HCT116 (cell line): ENCODE measurements at regions not wholly inside any gene's neighbourhood (a gene's known extent, or its start where the extent isn't known, plus 50 kb on each side); places are given as distances from the start of the nearest gene placed in this dataset.

Source experiments
- ATAC-seq: fragments of 200-7000 bp; cut with Tn5 transposase; 2 replicates; pipeline ENCODE4 v1.9.1; 2020; ENCODE audit warnings: mild to moderate bottlenecking, moderate library complexity
- BruUV-seq: library from RNA; stranded (reverse); fragments of 400-500 nt; replicated peaks from 2 replicates; lab custom pipeline; 2021; lab: Mats Ljungman, UMichigan
- CTCF ChIA-PET: fragments of 300-600 bp; sonication (Branson Sonifier 250); formaldehyde crosslinking; loops from one replicate; lab custom pipeline; 2021; ENCODE audit warnings: antibody characterized with exemption; lab: Charles Lee
- POLR2A ChIA-PET: fragments of 300-600, 350-600 bp; sonication (Branson Sonifier 250); formaldehyde crosslinking; loops from one replicate; lab custom pipeline; 2021; ENCODE audit warnings: antibody characterized with exemption; lab: Charles Lee
- RAD21 ChIA-PET, 2 experiments: fragments of 300-600 bp; sonication (Branson Sonifier 250); formaldehyde crosslinking; loops; one replicate each; lab custom pipeline; 2023; ENCODE audit warnings: low total read pairs in 2 of 2; ENCODE audit not compliant: uncharacterized antibody in 2 of 2, unreplicated experiment in 2 of 2, low non-redundant PET in 1 of 2; lab: Charles Lee
- DNase-seq: peaks from one replicate; pipeline ENCODE4 v3.0.0-alpha.2; 2010; ENCODE audit warnings: low read depth, low spot score
- H2AFZ ChIP-seq: fragments of 200-600 bp; shearing (Covaris generic), sonication (generic); 2 replicates; pipeline ENCODE4 v1.6.1; 2017; ENCODE audit warnings: low read depth, mixed run types, mixed read lengths, antibody characterized with exemption, low read length; ENCODE audit not compliant: poor library complexity, severe bottlenecking
- H3K27ac ChIP-seq: 2 replicates; pipeline ENCODE4 v1.5.1; 2012; ENCODE audit warnings: low read depth, low read length
- H3K27me3 ChIP-seq: fragments of 200-600 bp; sonication (generic); 2 replicates; pipeline ENCODE4 v1.6.1; 2016; ENCODE audit warnings: mixed run types, low read length, mixed read lengths; ENCODE audit not compliant: insufficient read depth
- H3K36me3 ChIP-seq, 2 experiments: fragments of 200-500 bp in 1 of 2; fragments of 200-600 bp in 1 of 2; sonication (Bioruptor generic) in 1 of 2; sonication (generic) in 1 of 2; 2 replicates each; pipeline versions ENCODE4 v1.5.1 to v1.6.1; 2014 to 2016; ENCODE audit warnings: low read length in 2 of 2, inconsistent platforms in 1 of 2, mixed read lengths in 1 of 2, mixed run types in 1 of 2; ENCODE audit not compliant: insufficient read depth in 2 of 2, control insufficient read depth in 1 of 2
- H3K4me1 ChIP-seq, 2 experiments: fragments of 200-600 bp in 1 of 2; sonication (generic) in 1 of 2; 2 replicates each; pipeline versions ENCODE4 v1.5.1 to v1.6.1; 2012 to 2017; ENCODE audit warnings: low read length in 2 of 2, inconsistent platforms in 1 of 2, mild to moderate bottlenecking in 1 of 2, mixed read lengths in 1 of 2, mixed run types in 1 of 2, moderate library complexity in 1 of 2; ENCODE audit not compliant: insufficient read depth in 2 of 2, control insufficient read depth in 1 of 2
- H3K4me2 ChIP-seq: fragments of 200-600 bp; sonication (generic); 2 replicates; pipeline ENCODE4 v1.6.1; 2017; ENCODE audit warnings: mixed run types, low read length, mixed read lengths
- H3K4me3 ChIP-seq, 2 experiments: fragments of 200-600 bp in 1 of 2; sonication (generic) in 1 of 2; replicated peaks in 1 of 2; 2 replicates each; pipeline ENCODE4 v1.5.1; 2011 to 2016; ENCODE audit warnings: low read length in 2 of 2, control low read depth in 1 of 2, low read depth in 1 of 2, mild to moderate bottlenecking in 1 of 2, mixed read lengths in 1 of 2, mixed run types in 1 of 2
- H3K79me2 ChIP-seq: fragments of 200-600 bp; sonication (generic); 2 replicates; pipeline ENCODE4 v1.6.1; 2017; ENCODE audit warnings: mild to moderate bottlenecking, mixed run types, low read length, moderate library complexity, mixed read lengths; ENCODE audit not compliant: insufficient read depth
- H3K9ac ChIP-seq: fragments of 200-600 bp; sonication (generic); 2 replicates; pipeline ENCODE4 v1.6.1; 2016; ENCODE audit warnings: low read length, mixed read lengths
- H3K9me2 ChIP-seq: fragments of 200-600 bp; sonication (generic), shearing (Covaris generic); 2 replicates; pipeline ENCODE4 v1.6.1; 2017; ENCODE audit warnings: mixed run types, mild to moderate bottlenecking, moderate library complexity; ENCODE audit not compliant: insufficient read depth
- H3K9me3 ChIP-seq, 2 experiments: fragments of 200-500 bp in 1 of 2; fragments of 200-600 bp in 1 of 2; sonication (Bioruptor generic) in 1 of 2; sonication (generic) in 1 of 2; 2 replicates each; pipeline ENCODE4 v1.6.1; 2014 to 2017; ENCODE audit warnings: low read length in 2 of 2, mixed read lengths in 2 of 2, inconsistent platforms in 1 of 2, low read depth in 1 of 2, mild to moderate bottlenecking in 1 of 2, mixed run types in 1 of 2, moderate library complexity in 1 of 2; ENCODE audit not compliant: control insufficient read depth in 1 of 2, insufficient read depth in 1 of 2
- H4K20me1 ChIP-seq: fragments of 200-600 bp; sonication (generic), shearing (Covaris generic); 2 replicates; pipeline ENCODE4 v1.6.1; 2017; ENCODE audit warnings: mixed run types, mild to moderate bottlenecking, moderate library complexity; ENCODE audit not compliant: insufficient read depth
- ATF3 ChIP-seq: IDR thresholded peaks from 2 replicates; pipeline ENCODE4 v1.6.1; 2012
- CBX3 ChIP-seq: IDR thresholded peaks from 2 replicates; pipeline ENCODE4 v1.6.1; 2012; ENCODE audit warnings: low read depth
- CEBPB ChIP-seq: IDR thresholded peaks from 2 replicates; pipeline ENCODE4 v1.6.1; 2012; ENCODE audit warnings: low read depth
- CTCF ChIP-seq, 3 experiments: fragments of 200-600 bp in 1 of 3; sonication (generic) in 1 of 3; IDR thresholded peaks in 2 of 3; conservative IDR thresholded peaks in 1 of 3; 2 replicates each; pipeline ENCODE4 v1.5.1; 2012 to 2017; ENCODE audit warnings: low read depth in 2 of 3, low read length in 2 of 3, antibody characterized with exemption in 1 of 3, borderline replicate concordance in 1 of 3, control low read depth in 1 of 3, mild to moderate bottlenecking in 1 of 3, mixed read lengths in 1 of 3, mixed run types in 1 of 3, moderate library complexity in 1 of 3; ENCODE audit not compliant: insufficient read depth in 1 of 3
- EGR1 ChIP-seq: IDR thresholded peaks from 2 replicates; pipeline ENCODE4 v1.6.1; 2012; ENCODE audit warnings: low read depth
- ELF1 ChIP-seq: IDR thresholded peaks from 2 replicates; pipeline ENCODE4 v1.6.1; 2012; ENCODE audit warnings: low read depth, borderline replicate concordance
- EZH2 ChIP-seq: fragments of 200-600 bp; sonication (generic); IDR thresholded peaks from 2 replicates; pipeline ENCODE4 v1.6.1; 2017; ENCODE audit warnings: antibody characterized with exemption, mixed run types
- EZH2phosphoT487 ChIP-seq: fragments of 200-600 bp; IDR thresholded peaks from 2 replicates; pipeline ENCODE4 v1.6.1; 2018; ENCODE audit warnings: antibody characterized with exemption, borderline replicate concordance
- FOSL1 ChIP-seq: IDR thresholded peaks from 2 replicates; pipeline ENCODE4 v1.6.1; 2012; ENCODE audit warnings: low read depth
- POLR2A ChIP-seq: IDR thresholded peaks from 2 replicates; pipeline ENCODE4 v1.7.0; 2011; ENCODE audit warnings: borderline replicate concordance; ENCODE audit not compliant: insufficient read depth, insufficient read length; ENCODE audit errors: extremely low read depth
- POLR2AphosphoS5 ChIP-seq: IDR thresholded peaks from 2 replicates; pipeline ENCODE4 v1.6.1; 2011; ENCODE audit warnings: mild to moderate bottlenecking, low read depth, low read length, moderate library complexity
- RAD21 ChIP-seq: IDR thresholded peaks from 2 replicates; pipeline ENCODE4 v1.6.1; 2012; ENCODE audit warnings: low read depth, mild to moderate bottlenecking
- SIN3A ChIP-seq: IDR thresholded peaks from 2 replicates; pipeline ENCODE4 v1.6.1; 2012; ENCODE audit warnings: low read depth
- SP1 ChIP-seq: IDR thresholded peaks from 2 replicates; pipeline ENCODE4 v1.6.1; 2012; ENCODE audit warnings: low read depth
- SRF ChIP-seq: IDR thresholded peaks from 2 replicates; pipeline ENCODE4 v1.6.1; 2012; ENCODE audit warnings: low read depth
- TCF7L2 ChIP-seq: IDR thresholded peaks from 2 replicates; pipeline ENCODE4 v1.7.0; 2011; ENCODE audit warnings: borderline replicate concordance, inconsistent platforms; ENCODE audit not compliant: insufficient read depth, insufficient read length; ENCODE audit errors: extremely low read depth
- YY1 ChIP-seq: IDR thresholded peaks from 2 replicates; pipeline ENCODE4 v1.6.1; 2011; ENCODE audit warnings: low read length, low read depth, moderate library complexity, mild to moderate bottlenecking; ENCODE audit not compliant: insufficient replicate concordance; ENCODE audit errors: extremely low read depth
- ZBTB33 ChIP-seq: IDR thresholded peaks from 2 replicates; pipeline ENCODE4 v1.6.1; 2011; ENCODE audit warnings: mild to moderate bottlenecking, low read length, moderate library complexity; ENCODE audit not compliant: insufficient replicate concordance; ENCODE audit errors: extremely low read depth
- ZFX ChIP-seq: fragments of 450-650 bp; IDR thresholded peaks from 2 replicates; pipeline ENCODE4 v1.6.1; 2017
- ZNF274 ChIP-seq: fragments of 200-500 bp; sonication (Bioruptor generic); IDR thresholded peaks from 2 replicates; pipeline ENCODE4 v1.6.1; 2014; ENCODE audit warnings: mild to moderate bottlenecking, low read depth, low read length, inconsistent platforms
- intact Hi-C: fragments of 100-400 bp; cut with micrococcal nuclease; formaldehyde crosslinking; loops from 2 replicates; pipeline ENCODE4 v1.10.0; 2022

- no peak for DNase-seq
These were observed 83.5 kb upstream of the FAT3 start for GRCh38 chr11:92141159-92141558.

GRCh38 chr11:92140021-92140420 is 84.6 kb upstream of the FAT3 start:
- intact Hi-C loops: no loop called here
- Histone ChIP-seq H3K4me3 (no peak overlapping the region), H3K4me1 (no peaks in the 10 kb centered on the region), H3K27ac (no peak overlapping the region), H2AFZ (no peak overlapping the region), H3K4me2 (no peak overlapping the region), H3K79me2 (no peaks in the 10 kb centered on the region), H3K36me3 (no peaks in the 10 kb centered on the region), H3K27me3 (no peaks in the 10 kb centered on the region), H3K9ac (no peak overlapping the region), H3K9me2 (no peaks in the 10 kb centered on the region), H3K9me3 (peaks cover 3 to 6% of the 10 kb centered on the region in 2 experiments; a peak in 2 of 4 replicates), H4K20me1 (no peaks in the 10 kb centered on the region)
- POLR2A ChIA-PET: no interaction called here
- ATAC-seq: no peak
- RAD21 ChIA-PET: no interaction called here
- DNase-seq: no peak
- BruUV-seq: no TSS peak
- CTCF ChIA-PET: no interaction called here
- TF ChIP-seq ELF1 (no peak), POLR2AphosphoS5 (no peak), EZH2phosphoT487 (no peak), ZBTB33 (no peak), YY1 (no peak), CEBPB (no peak), EZH2 (no peak), SRF (no peak), ATF3 (no peak), SP1 (no peak), CTCF (IDR thresholded peaks at IDR 0.05 in 2 of 3, conservative IDR thresholded peaks at IDR 0.05 in 1 of 3; ENCODE audit: borderline replicate concordance in 1 of 3, insufficient read depth in 1 of 3, low read depth in 2 of 3, low read length in 2 of 3) (no peak), ZFX (no peak), CBX3 (no peak), RAD21 (no peak), SIN3A (no peak), EGR1 (no peak), POLR2A (no peak), TCF7L2 (no peak)

More at GRCh38 chr11:92141159-92141558, 83.5 kb upstream of the FAT3 start:
- Histone ChIP-seq H2AFZ (no peak overlapping the region), H3K9me3 (peaks cover 6 to 10% of the 10 kb centered on the region in 2 experiments; a peak in 2 of 4 replicates), H3K27me3 (no peaks in the 10 kb centered on the region), H3K9ac (no peak overlapping the region), H3K4me2 (no peak overlapping the region), H3K27ac (no peak overlapping the region), H3K4me3 (no peak overlapping the region), H3K4me1 (no peaks in the 10 kb centered on the region), H3K9me2 (no peaks in the 10 kb centered on the region), H4K20me1 (no peaks in the 10 kb centered on the region), H3K36me3 (no peaks in the 10 kb centered on the region), H3K79me2 (no peaks in the 10 kb centered on the region)
- CTCF ChIA-PET: no interaction called here
- RAD21 ChIA-PET: no interaction called here
- intact Hi-C loops: no loop called here
- POLR2A ChIA-PET: no interaction called here
- ATAC-seq: no peak
- no peak for TF ChIP-seq ZNF274
- no peak for TF ChIP-seq FOSL1
- TF ChIP-seq SP1: no peak
- no peak for TF ChIP-seq ZFX
- no TSS peak for BruUV-seq
